ENCODE measurements at regions not wholly inside any gene's neighbourhood (a gene's known extent, or its start where the extent isn't known, plus 50 kb on each side); places are given as distances from the start of the nearest gene placed in this dataset.

GRCh38 chr2:147433822-147434221 is 411.0 kb upstream of the ACVR2A start:
- intact Hi-C loops (cut with DNase I), result no loop called here

GRCh38 chr2:147430408-147430807 is 414.4 kb upstream of the ACVR2A start:
- H3K27me3 ChIP-seq, result no peaks in the 10 kb centered on the region
- TF ChIP-seq POLR2A (IDR thresholded peaks at IDR 0.05), result no peak
- TF ChIP-seq CTCF (IDR thresholded peaks at IDR 0.05), result no peak
- WGBS, 4 donors, result 64 to 80% (median 76%) methylated on average over 3 of the region's 3 CpGs
- no peaks in the 10 kb centered on the region for H3K9me3 ChIP-seq (replicated peaks in 1 of 3)
- H3K27ac ChIP-seq, result no peak overlapping the region
- no peak overlapping the region for H3K4me3 ChIP-seq
- no peaks in the 10 kb centered on the region for H3K36me3 ChIP-seq (replicated peaks in 1 of 2)
- H3K4me1 ChIP-seq (replicated peaks in 1 of 2), result no peaks in the 10 kb centered on the region
- intact Hi-C loops (cut with DNase I), result no loop called here
- DNase-seq, result peak in 1 of 7 donors; percentile 5

More at GRCh38 chr2:147433822-147434221, 411.0 kb upstream of the ACVR2A start:
- Histone ChIP-seq H3K4me3 (no peak overlapping the region), H3K36me3 (replicated peaks in 1 of 2) (no peaks in the 10 kb centered on the region), H3K9me3 (replicated peaks in 1 of 3) (no peaks in the 10 kb centered on the region), H3K4me1 (replicated peaks in 1 of 2) (no peaks in the 10 kb centered on the region), H3K27me3 (no peaks in the 10 kb centered on the region), H3K27ac (no peak overlapping the region)
- TF ChIP-seq POLR2A (IDR thresholded peaks at IDR 0.05), result no peak
- no peak for TF ChIP-seq CTCF (IDR thresholded peaks at IDR 0.05)
- WGBS, 4 donors, result 64 to 80% (median 66%) methylated on average over 2 of the region's 2 CpGs
- peak in 4 of 7 donors; percentile 11 to 54 (median 24) for DNase-seq

- Histone ChIP-seq H3K27me3 (no peaks in the 10 kb centered on the region), H3K4me1 (replicated peaks in 1 of 2) (no peaks in the 10 kb centered on the region), H3K9me3 (replicated peaks in 1 of 3) (no peaks in the 10 kb centered on the region), H3K27ac (no peak overlapping the region), H3K4me3 (no peak overlapping the region), H3K36me3 (replicated peaks in 1 of 2) (no peaks in the 10 kb centered on the region)
- TF ChIP-seq CTCF (IDR thresholded peaks at IDR 0.05) (no peak), POLR2A (IDR thresholded peaks at IDR 0.05) (no peak)
- no peak for DNase-seq
- WGBS, 4 donors, result 83 to 94% (median 88%) methylated on average over 2 of the region's 2 CpGs
- intact Hi-C loops (cut with DNase I), result no loop called here
Measured at GRCh38 chr2:147428120-147428747, 416.6 kb upstream of the ACVR2A start.

GRCh38 chr2:147425437-147426029 is 419.3 kb upstream of the ACVR2A start:
- Histone ChIP-seq H3K4me1 (replicated peaks in 1 of 2) (no peaks in the 10 kb centered on the region), H3K4me3 (no peak overlapping the region), H3K9me3 (replicated peaks in 1 of 3) (no peaks in the 10 kb centered on the region), H3K36me3 (replicated peaks in 1 of 2) (no peaks in the 10 kb centered on the region), H3K27ac (no peak overlapping the region), H3K27me3 (no peaks in the 10 kb centered on the region)
- intact Hi-C loops (cut with DNase I), result no loop called here
- DNase-seq, result no peak
- 67 to 87% (median 75%) methylated on average over 3 of the region's 3 CpGs for WGBS, 4 donors
- TF ChIP-seq CTCF (IDR thresholded peaks at IDR 0.05), result no peak
